ENCODE measurements at regions not wholly inside any gene's neighbourhood (a gene's known extent, or its start where the extent isn't known, plus 50 kb on each side); places are given as distances from the start of the nearest gene placed in this dataset.

- TF ChIP-seq CTCF (IDR thresholded peaks at IDR 0.05 in 8 of 11, conservative IDR thresholded peaks at IDR 0.05 in 3 of 11): no peak
- TF ChIP-seq POLR2A (IDR thresholded peaks at IDR 0.05): no peak
Observed at GRCh38 chr1:80919426-80919825, 881.3 kb upstream of the ADGRL2 start.
